IMR-90 (cell line): ENCODE measurements at regions not wholly inside any gene's neighbourhood (a gene's known extent, or its start where the extent isn't known, plus 50 kb on each side); places are given as distances from the start of the nearest gene placed in this dataset.

Source experiments
- CTCF ChIP-seq: conservative IDR thresholded peaks from 2 replicates; pipeline ENCODE4 v1.5.1; 2012; ENCODE audit warnings: mild to moderate bottlenecking, low read depth, low read length, improper control_type of control experiment
- FOS ChIP-seq: fragments of 150-350 bp; IDR thresholded peaks from 2 replicates; pipeline ENCODE4 v1.6.1; 2016; ENCODE audit warnings: low read depth, low read length
- POLR2A ChIP-seq: IDR thresholded peaks from 2 replicates; pipeline ENCODE4 v1.6.1; 2012; ENCODE audit warnings: mild to moderate bottlenecking, low read depth, low read length

- TF ChIP-seq CTCF = no peak
- TF ChIP-seq FOS = no peak
- no peak for TF ChIP-seq POLR2A
Measured at GRCh38 chr15:79657722-79658121, 225.6 kb downstream of the MINAR1 start.
